ENCODE measurements at regions not wholly inside any gene's neighbourhood (a gene's known extent, or its start where the extent isn't known, plus 50 kb on each side); places are given as distances from the start of the nearest gene placed in this dataset.

- TF ChIP-seq CTCF (conservative IDR thresholded peaks at IDR 0.05) (no peak), ZFX (IDR thresholded peaks at IDR 0.05) (no peak)
Observed at GRCh38 chr14:48052973-48053372, 377.6 kb upstream of the MDGA2 start.

Measured in C4-2B (cell line).